HG02852 (cell line): ENCODE measurements at regions not wholly inside any gene's neighbourhood (a gene's known extent, or its start where the extent isn't known, plus 50 kb on each side); places are given as distances from the start of the nearest gene placed in this dataset.

ENCODE experiments used
- ATAC-seq: cut with Tn5 transposase; IDR thresholded peaks from one replicate; pipeline ENCODE4 v1.9.1; 2021; ENCODE audit warnings: mild to moderate bottlenecking, moderate library complexity; ENCODE audit not compliant: unreplicated experiment

GRCh38 chr2:128639693-128640092 lies 321.0 kb upstream of the HS6ST1 start:
- no peak for ATAC-seq

DNA sequence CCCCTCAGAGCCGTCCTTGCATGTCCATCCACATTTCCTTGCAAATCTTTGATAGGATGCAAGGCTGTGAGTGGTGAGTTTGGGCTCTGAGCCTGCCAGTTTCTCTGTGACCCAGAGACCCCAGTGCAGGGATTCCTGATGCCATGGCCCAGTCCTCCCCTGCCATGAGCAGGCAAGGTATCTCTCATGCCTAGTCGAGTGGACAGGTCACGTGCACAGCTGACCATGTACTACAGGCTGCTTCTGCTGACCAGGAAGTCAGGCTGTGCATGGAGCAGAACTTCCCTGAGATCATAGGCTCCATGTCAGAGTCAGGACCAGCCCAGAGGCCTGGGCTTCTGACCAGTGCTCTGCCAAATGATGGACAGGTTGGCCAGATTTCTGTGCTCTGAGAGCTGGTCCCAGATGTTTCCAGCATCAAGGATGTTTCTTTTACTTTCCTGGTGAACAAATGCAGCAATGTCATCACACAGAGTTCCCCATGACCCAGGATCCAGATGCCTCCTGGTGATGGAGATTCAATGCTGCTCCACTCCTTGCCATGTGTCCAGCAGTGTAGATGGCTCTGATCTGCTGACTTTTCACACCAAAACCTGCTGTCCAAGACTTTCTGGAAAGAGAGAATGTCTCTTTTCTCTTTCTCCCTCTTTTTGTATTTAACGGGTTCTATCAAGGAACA lies 321.6 kb upstream of the HS6ST1 start:
- ATAC-seq: no peak

DNA sequence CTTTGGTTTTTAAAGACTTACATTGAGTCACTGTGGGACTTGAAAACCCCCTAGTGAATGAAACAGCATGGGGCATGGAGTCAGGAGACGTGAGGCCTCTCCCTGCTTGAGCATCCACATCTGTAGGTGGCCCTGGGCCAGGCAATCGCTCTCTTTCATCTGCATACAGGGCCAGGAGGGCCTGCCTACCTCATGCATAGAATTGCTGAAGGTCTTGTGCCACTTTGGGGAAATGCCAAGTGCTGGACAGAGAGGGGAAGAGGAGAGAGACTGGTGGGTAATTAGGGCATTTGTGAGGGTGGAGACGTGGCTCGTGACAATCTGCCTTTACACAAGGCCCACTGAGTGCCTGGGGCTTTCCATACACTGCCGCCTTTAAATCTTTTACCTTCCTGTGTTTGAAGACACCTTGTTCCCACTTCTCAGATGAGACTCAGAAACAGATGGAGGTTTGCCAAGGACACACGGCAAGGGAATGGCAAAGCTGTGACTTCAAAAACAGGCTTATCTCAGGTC lies 322.2 kb upstream of the HS6ST1 start:
- no peak for ATAC-seq

- ATAC-seq: no peak
Observed at GRCh38 chr2:128641421-128642080, 322.9 kb upstream of the HS6ST1 start.

GRCh38 chr2:128642316-128642715 lies 323.6 kb upstream of the HS6ST1 start:
- no peak for ATAC-seq

- ATAC-seq: no peak
Observed at GRCh38 chr2:128642821-128643220, 324.2 kb upstream of the HS6ST1 start.

- ATAC-seq: no peak
Observed at GRCh38 chr2:128643221-128644065, 324.8 kb upstream of the HS6ST1 start.

GRCh38 chr2:128644156-128644555 lies 325.5 kb upstream of the HS6ST1 start:
- no peak for ATAC-seq

DNA sequence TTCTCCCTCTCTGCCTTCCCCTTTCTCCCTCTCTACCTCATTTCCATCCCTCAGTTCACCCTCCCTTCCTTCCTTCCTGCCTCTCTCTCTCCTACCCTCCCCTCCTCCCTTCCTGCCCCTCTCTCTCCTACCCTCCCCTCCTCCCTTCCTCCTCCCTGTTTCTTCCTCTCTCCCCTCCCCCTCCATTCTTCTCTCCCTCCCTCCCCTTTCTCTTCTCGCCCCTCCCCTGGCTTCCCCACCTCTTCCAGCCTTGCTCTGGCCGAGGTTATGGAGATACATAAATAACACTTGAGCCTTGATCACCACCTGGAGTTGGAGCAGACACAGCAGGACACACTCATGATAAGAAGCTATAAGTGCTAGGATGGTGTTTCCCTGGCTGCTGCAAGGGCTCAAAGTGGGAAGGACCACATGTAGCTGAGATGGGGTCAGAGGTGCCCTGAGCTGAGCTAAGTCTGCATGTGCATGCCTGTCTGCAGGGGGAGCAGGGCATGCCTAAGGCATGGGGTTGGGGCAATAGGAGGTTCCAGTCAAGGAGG lies 326.1 kb upstream of the HS6ST1 start:
- no peak for ATAC-seq

- ATAC-seq: no peak
Observed at GRCh38 chr2:128645631-128646030, 327.0 kb upstream of the HS6ST1 start.

DNA sequence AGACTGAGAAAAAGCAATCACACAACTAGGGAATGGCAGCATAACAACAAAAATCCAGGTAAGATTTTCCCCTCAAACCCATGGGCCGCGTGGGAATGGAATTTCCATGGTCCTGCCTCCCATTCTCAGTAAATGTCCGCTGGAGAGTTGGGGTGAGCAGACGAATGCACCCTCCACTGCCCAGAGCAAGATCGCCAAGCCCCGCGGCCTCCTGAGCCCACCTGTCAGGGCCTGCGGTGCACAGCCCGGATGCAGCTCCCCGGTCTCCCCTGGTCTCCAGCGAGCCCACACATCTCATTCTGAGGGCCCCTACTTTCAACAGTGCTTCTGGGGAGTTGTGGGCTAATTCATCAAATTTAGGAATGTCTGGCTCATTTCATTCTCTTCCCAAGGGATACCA lies 327.4 kb upstream of the HS6ST1 start:
- ATAC-seq: no peak

DNA sequence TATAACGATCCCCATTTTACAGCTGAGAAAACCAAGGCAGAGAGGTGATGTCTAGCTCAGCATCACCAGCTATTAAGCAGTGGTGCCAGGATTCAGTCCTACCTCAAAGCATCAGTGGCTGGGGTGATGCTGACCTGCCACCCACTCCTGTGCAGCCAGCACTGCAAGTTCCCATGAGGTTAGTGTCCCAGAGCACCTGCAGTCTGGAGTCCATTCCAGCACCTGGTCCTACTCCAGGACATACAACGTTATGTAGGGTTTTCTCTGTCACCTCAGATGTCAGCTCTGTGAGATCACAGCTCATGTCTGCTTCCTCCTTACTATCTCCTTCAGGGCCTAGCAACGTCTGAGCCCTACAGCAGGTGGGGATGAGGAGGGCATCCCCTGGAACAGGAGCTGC lies 328.0 kb upstream of the HS6ST1 start:
- ATAC-seq: no peak

DNA sequence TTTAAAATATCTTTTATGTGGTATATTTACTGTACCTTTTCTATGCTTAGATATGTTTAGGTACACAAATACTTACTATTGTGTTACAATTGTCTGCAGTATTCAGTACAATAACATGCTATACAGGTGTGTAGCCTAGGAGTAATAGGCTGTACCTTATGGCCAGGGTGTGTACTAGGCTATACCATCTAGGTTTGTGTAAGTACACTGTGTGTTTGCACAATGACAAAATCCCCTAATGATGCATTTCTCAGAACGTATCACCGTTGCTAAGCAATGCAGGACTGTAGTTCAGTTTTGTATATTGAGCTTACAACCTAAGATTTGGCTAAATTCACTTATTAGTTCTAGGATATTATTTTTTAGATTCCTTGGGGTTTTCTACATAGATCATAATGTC lies 332.3 kb upstream of the HS6ST1 start:
- no peak for ATAC-seq

DNA sequence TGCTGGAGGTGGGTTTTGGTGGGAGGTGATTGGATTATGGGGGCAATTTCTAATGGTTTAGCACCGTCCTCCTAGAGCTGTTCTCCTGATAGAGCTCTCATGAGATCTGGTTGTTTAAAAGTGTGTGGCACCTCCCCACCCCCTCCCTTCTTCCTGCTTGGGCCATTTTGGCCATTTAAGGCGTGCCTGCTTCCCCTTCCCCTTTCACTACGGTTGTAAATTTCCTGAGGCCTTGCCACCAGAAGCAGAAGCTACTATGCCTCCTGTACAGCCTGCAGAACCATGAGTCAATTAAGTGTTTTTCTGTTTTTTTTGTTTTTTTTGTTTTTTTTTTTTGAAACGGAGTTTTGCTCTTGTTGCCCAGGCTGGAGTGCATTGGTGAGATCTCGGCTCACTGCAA lies 335.7 kb upstream of the HS6ST1 start:
- ATAC-seq: no peak

DNA sequence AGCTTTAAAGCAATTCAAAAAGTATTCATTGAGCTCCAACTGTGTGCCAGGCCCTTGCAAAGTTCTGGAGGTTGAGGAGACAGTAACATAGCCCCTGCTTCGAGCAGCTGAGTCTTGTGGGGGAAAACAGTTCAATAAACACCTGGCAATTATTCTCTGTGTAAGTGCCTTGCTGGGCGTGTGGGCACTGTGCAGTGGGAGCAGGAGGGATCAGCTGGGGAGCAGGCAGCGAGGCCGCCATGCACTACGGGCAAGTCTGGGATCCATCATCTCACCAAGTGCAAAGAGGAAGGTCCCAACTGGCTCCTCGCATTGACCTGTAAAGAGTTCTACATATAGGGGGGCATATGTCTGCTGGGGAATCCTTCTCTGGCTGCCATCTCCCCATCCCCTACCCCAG lies 342.2 kb upstream of the HS6ST1 start:
- no peak for ATAC-seq

GRCh38 chr2:128661311-128661710 lies 342.6 kb upstream of the HS6ST1 start:
- ATAC-seq: no peak

DNA sequence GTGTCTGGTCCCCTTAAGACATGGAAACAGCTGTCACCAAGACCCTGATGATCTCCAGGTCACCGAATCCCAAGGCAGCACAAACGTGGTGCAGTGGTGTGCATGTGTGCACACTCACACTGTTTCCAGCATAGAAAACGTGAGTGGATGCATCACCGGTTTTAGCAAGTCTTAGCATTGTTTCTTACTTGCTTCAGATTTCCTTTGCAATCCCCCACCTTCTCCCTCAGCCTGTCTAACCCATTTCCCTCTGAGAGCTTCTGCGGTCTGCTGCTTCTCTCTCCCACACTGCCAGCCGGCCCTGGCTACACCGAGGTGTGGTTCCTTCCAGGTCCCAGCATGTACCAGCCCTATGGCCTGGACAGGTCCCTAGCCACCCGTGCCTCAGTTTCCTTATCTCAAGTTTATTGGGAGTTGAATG lies 343.4 kb upstream of the HS6ST1 start:
- no peak for ATAC-seq

DNA sequence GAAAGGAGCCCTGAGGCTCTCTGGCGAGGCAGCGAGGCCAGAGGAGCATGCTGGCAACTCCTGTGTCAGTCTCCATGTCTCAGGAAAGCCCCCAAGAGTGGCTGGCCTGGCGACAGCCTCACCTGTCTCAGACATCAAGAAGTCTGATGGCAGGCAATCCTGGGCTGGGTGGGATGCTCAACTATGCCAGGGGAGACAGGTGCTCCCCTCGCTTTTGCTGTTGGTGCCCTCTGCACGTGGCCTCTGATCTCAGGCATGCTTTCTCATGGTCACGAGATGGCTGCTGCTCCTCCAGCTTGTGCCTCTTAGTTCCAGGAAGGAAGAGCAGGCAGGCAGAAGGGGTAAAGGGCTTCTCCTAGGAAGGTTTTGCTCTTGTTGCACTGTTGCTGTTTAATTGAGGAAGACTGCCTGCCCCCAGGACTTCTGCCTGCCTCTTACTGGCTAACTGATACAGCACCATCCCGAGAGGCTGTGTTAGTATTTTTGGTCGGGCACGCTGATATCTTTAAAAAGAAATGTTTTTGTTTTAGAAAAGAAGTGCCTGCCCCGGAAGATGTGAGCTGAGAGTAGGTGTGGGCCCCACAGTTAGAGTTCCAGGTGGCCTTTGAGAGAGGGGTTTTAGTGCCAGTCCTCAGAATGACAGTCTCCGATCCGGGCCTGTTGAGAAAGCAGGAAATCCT lies 344.8 kb upstream of the HS6ST1 start:
- ATAC-seq: no peak

- no peak for ATAC-seq
Observed at GRCh38 chr2:128664499-128664971, 345.9 kb upstream of the HS6ST1 start.

GRCh38 chr2:128665113-128665512 lies 346.4 kb upstream of the HS6ST1 start:
- ATAC-seq: no peak

DNA sequence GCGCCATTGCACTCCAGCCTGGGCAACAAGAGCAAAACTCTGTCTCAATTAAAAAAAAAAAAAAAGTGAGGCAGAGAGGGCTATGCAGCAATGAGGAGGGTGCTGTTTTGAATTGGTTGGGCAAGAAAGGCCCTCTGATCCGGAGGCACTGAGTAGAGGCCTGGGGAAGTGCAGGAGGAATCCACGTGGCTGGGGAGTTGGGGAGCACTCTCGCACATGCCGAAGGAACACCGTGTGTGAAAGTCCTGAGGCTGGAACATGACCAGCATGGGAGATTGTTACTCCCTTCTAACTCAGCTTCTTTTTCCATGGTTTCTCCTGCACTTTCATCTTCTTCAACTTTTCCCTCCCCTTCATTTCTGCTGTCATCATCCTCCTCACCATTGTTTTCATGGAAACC lies 347.9 kb upstream of the HS6ST1 start:
- ATAC-seq: no peak
